ENCODE measurements at regions not wholly inside any gene's neighbourhood (a gene's known extent, or its start where the extent isn't known, plus 50 kb on each side); places are given as distances from the start of the nearest gene placed in this dataset.

GRCh38 chr6:22008248-22008836 is 288.5 kb downstream of the PRL start:
- DNase-seq (ENCODE audit: extremely low read depth, insufficient read length) = no peak
- Histone ChIP-seq H3K27me3 (replicated peaks; ENCODE audit: control insufficient read depth, insufficient read depth, low read length) (no peaks in the 10 kb centered on the region), H3K36me3 (ENCODE audit: control insufficient read depth, insufficient read depth, low read length) (no peaks in the 10 kb centered on the region), H3K4me3 (replicated peaks; ENCODE audit: low read depth, low read length) (no peak overlapping the region)
- TF ChIP-seq CTCF (IDR thresholded peaks at IDR 0.05; ENCODE audit: insufficient read depth, low read length, poor library complexity, severe bottlenecking) = no peak

GRCh38 chr6:22010102-22010501 is 286.7 kb downstream of the PRL start:
- Histone ChIP-seq H3K27me3 (replicated peaks; ENCODE audit: control insufficient read depth, insufficient read depth, low read length) (no peaks in the 10 kb centered on the region), H3K36me3 (ENCODE audit: control insufficient read depth, insufficient read depth, low read length) (no peaks in the 10 kb centered on the region), H3K4me3 (replicated peaks; ENCODE audit: low read depth, low read length) (no peak overlapping the region)
- DNase-seq (ENCODE audit: extremely low read depth, insufficient read length) = no peak
- no peak for TF ChIP-seq CTCF (IDR thresholded peaks at IDR 0.05; ENCODE audit: insufficient read depth, low read length, poor library complexity, severe bottlenecking)

- TF ChIP-seq CTCF (IDR thresholded peaks at IDR 0.05; ENCODE audit: insufficient read depth, low read length, poor library complexity, severe bottlenecking) = no peak
- Histone ChIP-seq H3K4me3 (replicated peaks; ENCODE audit: low read depth, low read length) (no peak overlapping the region), H3K27me3 (replicated peaks; ENCODE audit: control insufficient read depth, insufficient read depth, low read length) (no peaks in the 10 kb centered on the region), H3K36me3 (ENCODE audit: control insufficient read depth, insufficient read depth, low read length) (no peaks in the 10 kb centered on the region)
- no peak for DNase-seq (ENCODE audit: extremely low read depth, insufficient read length)
Observed at GRCh38 chr6:22015216-22015615, 281.6 kb downstream of the PRL start.

- no peak overlapping the region for H3K4me3 ChIP-seq (replicated peaks; ENCODE audit: low read depth, low read length)
- no peaks in the 10 kb centered on the region for H3K27me3 ChIP-seq (replicated peaks; ENCODE audit: control insufficient read depth, insufficient read depth, low read length)
- no peaks in the 10 kb centered on the region for H3K36me3 ChIP-seq (ENCODE audit: control insufficient read depth, insufficient read depth, low read length)
- DNase-seq (ENCODE audit: extremely low read depth, insufficient read length) = no peak
- no peak for TF ChIP-seq CTCF (IDR thresholded peaks at IDR 0.05; ENCODE audit: insufficient read depth, low read length, poor library complexity, severe bottlenecking)
Observed at GRCh38 chr6:22015944-22016343, 280.9 kb downstream of the PRL start.

GRCh38 chr6:22017272-22017671 is 279.6 kb downstream of the PRL start:
- no peaks in the 10 kb centered on the region for H3K36me3 ChIP-seq (ENCODE audit: control insufficient read depth, insufficient read depth, low read length)
- H3K27me3 ChIP-seq (replicated peaks; ENCODE audit: control insufficient read depth, insufficient read depth, low read length) = no peaks in the 10 kb centered on the region
- no peak overlapping the region for H3K4me3 ChIP-seq (replicated peaks; ENCODE audit: low read depth, low read length)
- TF ChIP-seq CTCF (IDR thresholded peaks at IDR 0.05; ENCODE audit: insufficient read depth, low read length, poor library complexity, severe bottlenecking) = no peak
- no peak for DNase-seq (ENCODE audit: extremely low read depth, insufficient read length)

- no peak overlapping the region for H3K4me3 ChIP-seq (replicated peaks; ENCODE audit: low read depth, low read length)
- H3K27me3 ChIP-seq (replicated peaks; ENCODE audit: control insufficient read depth, insufficient read depth, low read length) = no peaks in the 10 kb centered on the region
- DNase-seq (ENCODE audit: extremely low read depth, insufficient read length) = no peak
- TF ChIP-seq CTCF (IDR thresholded peaks at IDR 0.05; ENCODE audit: insufficient read depth, low read length, poor library complexity, severe bottlenecking) = no peak
- H3K36me3 ChIP-seq (ENCODE audit: control insufficient read depth, insufficient read depth, low read length) = no peaks in the 10 kb centered on the region
Observed at GRCh38 chr6:22017766-22018165, 279.1 kb downstream of the PRL start.

Data from GM06990 (cell line).